ENCODE measurements at regions not wholly inside any gene's neighbourhood (a gene's known extent, or its start where the extent isn't known, plus 50 kb on each side); places are given as distances from the start of the nearest gene placed in this dataset.

DNA sequence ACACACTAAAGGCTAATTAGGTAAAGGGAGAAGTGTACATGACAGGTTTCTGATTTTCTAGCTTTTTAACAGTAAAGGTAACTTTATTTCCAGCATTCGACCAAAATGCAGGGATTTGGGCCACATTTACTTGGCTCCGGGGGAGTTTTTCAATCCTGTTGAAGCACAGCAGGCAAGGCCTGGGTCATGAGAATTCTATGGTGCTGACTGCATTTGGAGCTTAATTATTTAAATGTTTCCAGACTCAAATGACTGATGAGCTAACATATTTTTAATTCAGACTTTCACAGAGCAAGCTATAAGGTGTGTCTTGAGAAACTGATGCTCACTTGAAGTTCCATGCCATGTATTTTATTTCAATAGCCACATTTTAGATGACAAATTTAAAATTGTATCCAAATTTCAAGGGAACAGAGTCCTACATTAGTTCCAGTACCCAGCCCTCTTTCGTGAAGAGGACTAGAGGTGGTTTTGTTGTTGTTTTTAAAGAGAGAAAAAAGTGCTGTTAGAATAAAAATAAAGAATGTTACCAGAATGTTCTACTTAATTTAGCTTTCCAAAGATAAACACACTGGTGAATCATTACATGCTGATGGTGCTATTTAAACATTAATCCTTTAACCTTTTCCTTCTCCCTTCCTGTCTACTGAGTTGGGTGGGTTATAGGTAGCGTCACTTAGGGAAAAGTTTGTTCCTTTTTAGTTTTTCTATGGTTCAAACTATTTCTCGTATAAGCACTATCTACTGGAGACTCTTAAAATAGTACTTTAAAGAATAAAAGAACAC, 82.3 kb upstream of the PHACTR2 start:
- TF ChIP-seq, protein P1, sequence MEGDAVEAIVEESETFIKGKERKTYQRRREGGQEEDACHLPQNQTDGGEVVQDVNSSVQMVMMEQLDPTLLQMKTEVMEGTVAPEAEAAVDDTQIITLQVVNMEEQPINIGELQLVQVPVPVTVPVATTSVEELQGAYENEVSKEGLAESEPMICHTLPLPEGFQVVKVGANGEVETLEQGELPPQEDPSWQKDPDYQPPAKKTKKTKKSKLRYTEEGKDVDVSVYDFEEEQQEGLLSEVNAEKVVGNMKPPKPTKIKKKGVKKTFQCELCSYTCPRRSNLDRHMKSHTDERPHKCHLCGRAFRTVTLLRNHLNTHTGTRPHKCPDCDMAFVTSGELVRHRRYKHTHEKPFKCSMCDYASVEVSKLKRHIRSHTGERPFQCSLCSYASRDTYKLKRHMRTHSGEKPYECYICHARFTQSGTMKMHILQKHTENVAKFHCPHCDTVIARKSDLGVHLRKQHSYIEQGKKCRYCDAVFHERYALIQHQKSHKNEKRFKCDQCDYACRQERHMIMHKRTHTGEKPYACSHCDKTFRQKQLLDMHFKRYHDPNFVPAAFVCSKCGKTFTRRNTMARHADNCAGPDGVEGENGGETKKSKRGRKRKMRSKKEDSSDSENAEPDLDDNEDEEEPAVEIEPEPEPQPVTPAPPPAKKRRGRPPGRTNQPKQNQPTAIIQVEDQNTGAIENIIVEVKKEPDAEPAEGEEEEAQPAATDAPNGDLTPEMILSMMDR (IDR thresholded peaks at IDR 0.05; ENCODE audit: extremely low read depth in 1 of 2, insufficient read depth in 1 of 2, low read depth in 1 of 2, low read length in 2 of 2): no peak
- TF ChIP-seq FOS (IDR thresholded peaks at IDR 0.05; ENCODE audit: borderline replicate concordance, insufficient read depth, low read length): no peak

Data from endothelial cell of umbilical vein (primary cell).